MM.1S (cell line): ENCODE measurements at regions not wholly inside any gene's neighbourhood (a gene's known extent, or its start where the extent isn't known, plus 50 kb on each side); places are given as distances from the start of the nearest gene placed in this dataset.

Experiments used
- DNase-seq: peaks from one replicate; pipeline ENCODE4 v3.0.0-alpha.2; 2015
- H2AFZ ChIP-seq: fragments of 300-600 bp; sonication (generic); 2 replicates; pipeline ENCODE4 v1.6.0; 2016; ENCODE audit warnings: antibody characterized with exemption, low read length
- H3F3A ChIP-seq: fragments of 300-600 bp; sonication (generic); 2 replicates; pipeline ENCODE4 v1.6.1; 2016; ENCODE audit warnings: mild to moderate bottlenecking, antibody characterized with exemption, low read length, moderate library complexity, mixed read lengths; ENCODE audit not compliant: insufficient read depth
- H3K27ac ChIP-seq: fragments of 300-600 bp; sonication (generic); 2 replicates; pipeline ENCODE4 v1.5.1; 2016; ENCODE audit warnings: mild to moderate bottlenecking, low read length
- H3K27me3 ChIP-seq: fragments of 300-600 bp; sonication (generic); replicated peaks from 2 replicates; pipeline ENCODE4 v1.6.0; 2016; ENCODE audit warnings: low read length; ENCODE audit not compliant: insufficient read depth
- H3K36me3 ChIP-seq: fragments of 300-600 bp; sonication (generic); replicated peaks from 2 replicates; pipeline ENCODE4 v1.6.1; 2016; ENCODE audit warnings: mild to moderate bottlenecking, low read length, mixed read lengths; ENCODE audit not compliant: insufficient read depth
- H3K4me1 ChIP-seq: fragments of 300-600 bp; sonication (generic); 2 replicates; pipeline ENCODE4 v1.6.1; 2016; ENCODE audit warnings: low read length, mixed read lengths
- H3K4me2 ChIP-seq: fragments of 300-600 bp; sonication (generic); 2 replicates; pipeline ENCODE4 v1.6.0; 2016; ENCODE audit warnings: low read depth, low read length
- H3K4me3 ChIP-seq: fragments of 300-600 bp; sonication (generic); 2 replicates; pipeline ENCODE4 v1.5.1; 2016; ENCODE audit warnings: low read length, mixed read lengths
- H3K79me2 ChIP-seq: fragments of 300-600 bp; sonication (generic); 2 replicates; pipeline ENCODE4 v1.6.1; 2016; ENCODE audit warnings: mixed run types, low read length, mixed read lengths
- H3K9ac ChIP-seq: fragments of 300-600 bp; sonication (generic); 2 replicates; pipeline ENCODE4 v1.6.1; 2016; ENCODE audit warnings: low read length, mixed read lengths
- H3K9me2 ChIP-seq: fragments of 300-600 bp; sonication (generic); replicated peaks from 2 replicates; pipeline ENCODE4 v1.6.1; 2016; ENCODE audit warnings: mild to moderate bottlenecking, low read length, mixed read lengths; ENCODE audit not compliant: insufficient read depth
- H3K9me3 ChIP-seq: fragments of 300-600 bp; sonication (generic); replicated peaks from 2 replicates; pipeline ENCODE4 v1.6.1; 2016; ENCODE audit warnings: mild to moderate bottlenecking, low read length, mixed read lengths; ENCODE audit not compliant: insufficient read depth
- H4K20me1 ChIP-seq: fragments of 300-600 bp; sonication (generic); 2 replicates; pipeline ENCODE4 v1.6.1; 2016; ENCODE audit warnings: mild to moderate bottlenecking, low read length, moderate library complexity, mixed read lengths; ENCODE audit not compliant: insufficient read depth
- EZH2 ChIP-seq: fragments of 300-600 bp; sonication (generic); optimal IDR thresholded peaks from 2 replicates; pipeline ENCODE3; 2017; ENCODE audit warnings: low read depth, mild to moderate bottlenecking, antibody characterized with exemption, low read length, mixed read lengths
- EZH2phosphoT487 ChIP-seq: fragments of 300-600 bp; sonication (generic); IDR thresholded peaks from 2 replicates; pipeline ENCODE4 v1.6.1; 2018; ENCODE audit warnings: antibody characterized with exemption, low read length
- TF ChIP-seq, protein P1 (sequence below): fragments of 300-600 bp; sonication (generic); IDR thresholded peaks from 2 replicates; pipeline ENCODE4 v1.5.1; 2016; ENCODE audit warnings: antibody characterized with exemption, low read length, mixed read lengths

DNA sequence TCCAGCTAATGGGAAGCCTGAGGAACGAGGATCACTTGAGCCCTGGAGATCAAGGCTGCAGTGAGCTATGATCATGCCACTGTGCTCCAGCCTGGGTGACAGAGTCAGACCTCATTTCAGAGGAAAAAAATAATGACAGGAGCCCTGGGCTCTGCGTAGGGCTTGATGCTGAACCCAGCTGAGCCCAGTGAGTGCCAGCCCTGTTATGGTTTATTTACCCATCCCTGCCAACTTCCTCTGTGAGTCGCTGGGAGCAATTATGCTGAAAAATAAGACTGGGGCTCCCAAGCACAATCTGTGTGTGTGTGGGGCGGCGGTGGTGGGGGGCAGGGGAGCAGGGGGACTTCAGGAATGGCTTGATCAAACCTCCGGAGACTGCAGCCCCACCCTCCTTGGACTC is 75.9 kb upstream of the PMEPA1 start:
- Histone ChIP-seq H4K20me1 (no peaks in the 10 kb centered on the region), H3K9me3 (no peaks in the 10 kb centered on the region), H2AFZ (no peak overlapping the region), H3K79me2 (no peaks in the 10 kb centered on the region), H3K4me3 (no peak overlapping the region), H3K36me3 (no peaks in the 10 kb centered on the region), H3F3A (no peaks in the 10 kb centered on the region), H3K27ac (no peak overlapping the region), H3K4me2 (no peak overlapping the region), H3K27me3 (peaks cover 74% of the 10 kb centered on the region), H3K9me2 (no peaks in the 10 kb centered on the region), H3K9ac (no peak overlapping the region), H3K4me1 (no peaks in the 10 kb centered on the region)
- no peak for TF ChIP-seq EZH2phosphoT487
- TF ChIP-seq EZH2 = no peak
- DNase-seq = no peak

DNA sequence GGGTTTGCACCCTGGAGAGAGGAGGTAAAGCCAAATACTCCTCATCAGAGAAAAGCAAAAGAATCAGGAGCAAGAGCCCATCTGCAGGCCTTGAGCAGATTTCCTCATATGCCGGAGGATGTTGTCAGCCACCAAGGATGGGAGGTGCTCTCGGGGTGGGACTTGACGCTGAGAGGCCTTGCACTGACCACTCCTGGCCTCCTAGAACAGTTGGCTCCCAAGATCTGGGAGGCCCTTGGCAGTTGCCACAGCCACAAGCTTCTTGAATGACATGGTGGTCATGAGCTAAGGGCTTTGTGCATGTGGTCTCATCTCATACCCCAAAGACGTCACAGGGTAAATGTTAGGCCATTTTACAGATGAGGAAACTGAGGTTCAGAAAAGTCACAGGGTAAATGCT is 75.2 kb upstream of the PMEPA1 start:
- H4K20me1 ChIP-seq = no peaks in the 10 kb centered on the region
- no peak overlapping the region for H3K4me2 ChIP-seq
- peaks cover 71% of the 10 kb centered on the region for H3K27me3 ChIP-seq
- no peaks in the 10 kb centered on the region for H3K79me2 ChIP-seq
- no peaks in the 10 kb centered on the region for H3K4me1 ChIP-seq
- no peaks in the 10 kb centered on the region for H3F3A ChIP-seq
- H3K9ac ChIP-seq = no peak overlapping the region
- H3K9me2 ChIP-seq = no peaks in the 10 kb centered on the region
- H3K4me3 ChIP-seq = no peak overlapping the region
- H3K36me3 ChIP-seq = no peaks in the 10 kb centered on the region
- no peak for TF ChIP-seq EZH2
- TF ChIP-seq EZH2phosphoT487 = no peak
- TF ChIP-seq, protein P1, sequence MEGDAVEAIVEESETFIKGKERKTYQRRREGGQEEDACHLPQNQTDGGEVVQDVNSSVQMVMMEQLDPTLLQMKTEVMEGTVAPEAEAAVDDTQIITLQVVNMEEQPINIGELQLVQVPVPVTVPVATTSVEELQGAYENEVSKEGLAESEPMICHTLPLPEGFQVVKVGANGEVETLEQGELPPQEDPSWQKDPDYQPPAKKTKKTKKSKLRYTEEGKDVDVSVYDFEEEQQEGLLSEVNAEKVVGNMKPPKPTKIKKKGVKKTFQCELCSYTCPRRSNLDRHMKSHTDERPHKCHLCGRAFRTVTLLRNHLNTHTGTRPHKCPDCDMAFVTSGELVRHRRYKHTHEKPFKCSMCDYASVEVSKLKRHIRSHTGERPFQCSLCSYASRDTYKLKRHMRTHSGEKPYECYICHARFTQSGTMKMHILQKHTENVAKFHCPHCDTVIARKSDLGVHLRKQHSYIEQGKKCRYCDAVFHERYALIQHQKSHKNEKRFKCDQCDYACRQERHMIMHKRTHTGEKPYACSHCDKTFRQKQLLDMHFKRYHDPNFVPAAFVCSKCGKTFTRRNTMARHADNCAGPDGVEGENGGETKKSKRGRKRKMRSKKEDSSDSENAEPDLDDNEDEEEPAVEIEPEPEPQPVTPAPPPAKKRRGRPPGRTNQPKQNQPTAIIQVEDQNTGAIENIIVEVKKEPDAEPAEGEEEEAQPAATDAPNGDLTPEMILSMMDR = no peak
- H3K9me3 ChIP-seq = no peaks in the 10 kb centered on the region
- no peak overlapping the region for H2AFZ ChIP-seq
- DNase-seq = no peak
- no peak overlapping the region for H3K27ac ChIP-seq

DNA sequence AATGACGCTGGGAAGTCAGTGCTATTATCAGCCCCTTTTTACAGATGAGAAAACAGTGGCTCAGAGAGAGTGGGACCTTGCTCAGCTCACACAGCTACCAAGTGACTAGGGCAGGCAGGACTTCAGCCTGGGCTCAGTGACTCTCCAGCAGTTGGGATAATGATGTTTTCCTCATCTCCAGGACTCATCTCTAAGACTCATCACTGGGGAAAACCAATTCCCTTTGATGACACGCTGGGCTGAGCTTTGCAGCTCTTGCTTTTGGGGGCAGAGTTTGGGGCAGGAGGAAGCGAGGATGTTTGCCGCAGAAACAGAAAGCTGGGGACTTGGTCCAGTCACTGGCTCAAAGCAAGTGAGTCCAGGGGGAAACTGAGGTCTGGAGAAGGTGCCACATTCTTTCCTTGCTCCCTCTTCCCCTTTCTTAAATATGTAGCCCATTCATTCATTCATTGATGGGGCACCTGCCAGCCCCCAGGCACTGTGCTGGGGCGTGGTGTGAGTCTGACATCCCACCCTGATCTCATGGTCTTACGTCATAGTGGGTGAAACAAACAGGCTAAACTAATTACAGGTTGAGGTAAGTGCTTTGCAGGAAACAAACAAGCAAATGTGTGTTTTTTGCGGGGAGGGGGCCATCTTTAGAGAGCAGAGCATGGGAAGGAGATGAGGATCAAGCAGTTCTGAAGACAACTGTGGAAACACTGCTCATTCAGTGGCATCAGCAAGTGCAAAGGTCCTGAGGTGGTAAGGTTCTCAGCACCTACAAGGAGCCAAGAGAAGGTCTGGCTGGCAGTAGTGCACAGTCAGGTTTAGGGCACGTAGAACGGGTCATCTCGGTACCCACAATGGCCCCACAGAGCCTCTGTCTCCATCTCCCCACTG is 74.4 kb upstream of the PMEPA1 start:
- Histone ChIP-seq H3K27me3 (peaks cover 70% of the 10 kb centered on the region), H3K79me2 (no peaks in the 10 kb centered on the region), H3K27ac (no peak overlapping the region), H3K9me3 (no peaks in the 10 kb centered on the region), H2AFZ (no peak overlapping the region), H3K9me2 (no peaks in the 10 kb centered on the region), H3F3A (no peaks in the 10 kb centered on the region), H4K20me1 (no peaks in the 10 kb centered on the region), H3K4me2 (no peak overlapping the region), H3K4me3 (no peak overlapping the region), H3K9ac (no peak overlapping the region), H3K4me1 (no peaks in the 10 kb centered on the region), H3K36me3 (no peaks in the 10 kb centered on the region)
- no peak for TF ChIP-seq EZH2
- DNase-seq = no peak

DNA sequence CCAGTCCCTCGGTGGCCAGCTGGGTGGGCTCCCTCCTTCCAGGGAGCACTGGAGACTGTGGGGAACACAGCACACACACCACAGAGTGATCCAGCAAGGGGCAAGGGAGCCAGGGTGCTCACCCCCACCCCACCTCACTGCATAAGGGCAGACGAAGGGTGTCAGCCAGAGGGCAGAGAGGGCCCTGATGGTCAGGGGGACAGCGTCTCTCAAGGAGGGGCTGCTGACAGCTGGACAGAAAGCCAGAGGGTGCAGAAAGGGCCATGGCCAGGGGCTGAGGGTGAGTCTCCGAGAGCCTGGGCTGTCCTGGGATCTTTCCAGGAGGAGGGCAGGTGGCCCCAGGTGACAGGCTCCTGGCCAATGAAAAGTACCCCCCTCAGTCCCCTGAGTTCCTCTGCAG is 73.4 kb upstream of the PMEPA1 start:
- Histone ChIP-seq H3K79me2 (no peaks in the 10 kb centered on the region), H2AFZ (no peak overlapping the region), H4K20me1 (no peaks in the 10 kb centered on the region), H3K9ac (no peak overlapping the region), H3K4me3 (no peak overlapping the region), H3F3A (no peaks in the 10 kb centered on the region), H3K27me3 (peaks cover 62% of the 10 kb centered on the region), H3K4me2 (no peak overlapping the region), H3K9me3 (no peaks in the 10 kb centered on the region), H3K9me2 (no peaks in the 10 kb centered on the region), H3K4me1 (no peaks in the 10 kb centered on the region), H3K27ac (no peak overlapping the region), H3K36me3 (no peaks in the 10 kb centered on the region)
- TF ChIP-seq, protein P1 = no peak
- TF ChIP-seq EZH2 (no peak), EZH2phosphoT487 (no peak)
- no peak for DNase-seq
